ENCODE measurements at regions not wholly inside any gene's neighbourhood (a gene's known extent, or its start where the extent isn't known, plus 50 kb on each side); places are given as distances from the start of the nearest gene placed in this dataset.

DNA sequence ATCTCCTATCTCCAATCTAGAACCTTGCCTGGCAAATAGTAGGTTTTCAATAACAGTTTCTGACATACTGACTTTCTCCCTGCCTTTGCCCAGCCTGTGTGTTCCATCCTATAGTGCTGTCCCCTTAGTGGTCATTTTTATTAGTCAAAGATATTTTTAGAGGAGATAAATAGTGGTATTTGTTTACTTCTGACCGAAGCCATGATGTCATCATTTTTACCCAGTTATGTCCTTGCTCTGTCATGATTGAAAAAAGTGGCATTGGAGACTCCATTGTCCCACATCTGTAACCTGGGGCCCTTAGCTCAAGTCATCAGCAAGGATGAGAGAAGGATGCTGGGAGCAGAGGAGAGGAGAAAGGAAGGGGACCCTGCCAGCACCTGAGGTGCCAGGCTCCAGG lies 80.6 kb upstream of the ATP2B2 start:
- no peak for DNase-seq

DNA sequence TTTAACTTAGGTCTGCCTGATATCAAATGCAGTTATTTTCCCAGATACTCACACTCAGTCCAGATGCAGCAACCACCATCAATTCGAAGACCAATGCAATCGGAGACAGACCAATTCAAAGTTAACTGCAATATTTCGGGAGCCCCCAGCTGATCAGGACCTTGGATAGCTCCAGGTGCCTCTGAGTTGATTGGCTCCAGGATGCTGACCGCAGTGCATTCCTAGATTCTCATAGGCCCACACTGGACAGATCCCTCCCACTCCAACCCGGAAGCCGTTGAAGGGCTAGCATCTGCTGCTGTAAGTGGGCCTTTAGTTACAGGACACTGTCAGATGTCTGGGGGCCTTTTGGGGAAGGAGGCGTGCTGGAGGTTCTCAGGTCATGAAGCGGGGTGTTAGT lies 89.5 kb upstream of the ATP2B2 start:
- no peak for DNase-seq

DNA sequence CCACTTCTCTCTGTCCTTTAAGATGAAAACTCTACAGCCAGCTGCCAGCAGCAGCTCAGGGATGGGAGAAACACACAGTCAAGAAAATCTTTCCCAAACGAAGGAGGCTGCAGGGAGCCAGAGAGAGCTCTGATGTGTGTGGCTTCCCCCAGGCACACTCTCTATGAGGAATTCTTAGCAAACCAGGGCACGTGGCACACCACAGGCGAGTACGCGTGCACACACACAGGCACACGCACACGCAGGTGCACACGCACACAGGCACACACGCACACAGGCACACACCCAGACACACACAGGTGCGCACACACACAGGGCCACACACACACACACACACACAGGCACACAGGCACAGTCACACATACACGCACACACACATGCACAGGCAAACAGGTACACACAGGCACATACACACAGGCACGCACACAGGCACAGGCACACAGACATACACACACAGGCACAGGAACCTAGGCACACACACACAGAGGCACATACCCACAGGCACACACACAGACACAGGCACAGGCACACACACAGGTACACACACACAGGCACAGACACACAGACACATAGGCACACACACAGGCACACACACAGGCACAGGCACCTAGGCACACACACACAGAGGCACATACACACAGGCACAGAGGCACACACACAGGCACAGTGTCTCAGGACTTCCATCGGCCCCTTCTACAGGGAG lies 91.5 kb upstream of the ATP2B2 start:
- no peak for DNase-seq

DNA sequence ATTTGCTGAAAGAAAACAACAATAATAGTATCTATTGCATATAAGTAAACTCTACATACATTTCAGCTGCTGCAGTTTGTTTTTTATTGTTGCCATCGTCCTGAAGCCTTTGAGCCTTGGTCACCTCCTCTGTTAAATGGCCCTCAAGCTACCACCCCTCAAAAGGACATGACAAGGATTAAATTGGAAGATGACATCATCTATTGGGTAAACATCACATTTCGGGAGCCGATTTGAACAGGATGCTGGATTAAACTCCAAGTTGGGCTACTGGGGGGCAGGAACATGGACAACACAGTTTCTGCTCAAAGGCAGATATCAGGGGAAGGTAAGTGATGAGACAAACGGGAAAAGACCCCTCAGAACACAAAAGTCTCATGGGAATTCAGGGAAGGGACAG lies 92.3 kb upstream of the ATP2B2 start:
- no peak for DNase-seq

DNA sequence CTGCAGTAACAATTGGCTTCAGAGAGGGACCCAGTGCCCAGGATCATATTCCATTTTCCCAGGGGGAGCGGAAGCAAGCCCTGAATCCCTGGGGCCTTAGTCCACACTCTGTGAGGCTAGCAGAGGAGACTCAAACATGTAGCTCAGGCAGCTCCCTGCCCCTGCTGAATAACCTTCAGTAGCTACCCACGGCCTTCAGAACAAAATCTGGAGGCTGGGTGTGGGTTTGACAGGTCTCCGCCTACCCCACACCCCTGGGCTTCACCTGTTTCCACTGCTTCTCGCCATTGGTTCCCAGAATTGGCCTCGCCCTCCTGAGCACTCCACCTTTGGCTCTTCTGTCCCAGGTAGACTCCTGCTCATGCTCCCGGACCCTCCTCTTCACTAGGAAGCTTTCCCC lies 93.6 kb upstream of the ATP2B2 start:
- no peak for DNase-seq

DNA sequence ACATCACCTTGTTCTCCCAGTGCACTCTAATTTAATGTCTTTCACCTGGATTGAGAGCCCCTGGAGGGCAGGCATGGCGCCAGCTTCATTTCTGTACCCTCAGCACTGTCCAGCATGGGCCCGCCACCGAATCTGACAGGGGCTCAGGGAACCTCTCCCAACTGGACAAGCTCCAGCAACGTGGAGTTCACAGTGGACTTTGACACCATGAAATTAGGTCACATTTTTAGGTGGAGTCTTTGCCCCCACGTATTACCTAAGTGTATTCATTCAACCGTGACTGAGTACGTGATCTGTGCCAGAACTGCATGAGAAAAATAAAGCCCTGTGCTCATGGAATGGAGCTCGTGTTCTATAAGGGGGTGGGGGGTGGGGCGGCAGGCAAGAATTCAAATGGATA lies 94.1 kb upstream of the ATP2B2 start:
- DNase-seq: no peak

DNA sequence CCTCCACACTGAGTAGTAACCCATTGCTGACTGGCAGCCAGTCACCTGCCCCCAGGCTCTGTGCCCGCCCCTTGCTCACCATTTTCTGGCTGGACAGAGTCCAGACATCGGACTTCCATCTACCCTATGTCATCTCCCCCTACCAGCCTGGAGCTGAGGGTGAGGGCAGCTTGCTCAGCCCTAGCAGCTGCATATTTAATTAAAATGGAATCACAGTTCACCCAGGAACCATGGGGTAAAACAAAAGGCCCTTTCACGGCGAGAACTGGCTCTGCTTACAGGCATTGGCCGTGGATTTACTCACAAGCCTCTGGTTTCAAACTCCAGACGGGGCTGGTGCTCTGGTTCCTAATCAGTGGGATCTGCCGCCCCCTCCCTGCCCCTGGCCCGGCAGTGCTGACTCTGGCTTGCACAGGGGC lies 94.9 kb upstream of the ATP2B2 start:
- no peak for DNase-seq

DNA sequence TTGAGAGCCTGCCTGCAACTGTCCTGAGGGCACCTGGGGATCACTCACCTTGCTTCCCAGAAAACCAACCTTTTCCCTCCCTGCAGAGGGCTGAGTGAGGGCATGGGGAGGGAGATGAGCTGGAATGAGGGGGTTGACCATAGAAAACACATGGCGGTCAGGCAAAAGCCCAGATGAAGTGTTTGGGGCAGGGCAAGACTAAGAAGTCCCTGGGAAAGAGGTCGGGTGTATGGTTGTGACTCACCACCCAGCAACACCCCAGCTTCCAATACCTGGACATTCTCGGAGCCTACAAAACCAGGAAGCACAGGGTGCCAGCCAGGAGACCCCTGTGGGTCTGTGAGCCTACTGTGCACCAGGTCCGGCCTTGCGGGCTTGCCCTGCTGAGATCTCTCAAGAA lies 95.3 kb upstream of the ATP2B2 start:
- DNase-seq: no peak

DNA sequence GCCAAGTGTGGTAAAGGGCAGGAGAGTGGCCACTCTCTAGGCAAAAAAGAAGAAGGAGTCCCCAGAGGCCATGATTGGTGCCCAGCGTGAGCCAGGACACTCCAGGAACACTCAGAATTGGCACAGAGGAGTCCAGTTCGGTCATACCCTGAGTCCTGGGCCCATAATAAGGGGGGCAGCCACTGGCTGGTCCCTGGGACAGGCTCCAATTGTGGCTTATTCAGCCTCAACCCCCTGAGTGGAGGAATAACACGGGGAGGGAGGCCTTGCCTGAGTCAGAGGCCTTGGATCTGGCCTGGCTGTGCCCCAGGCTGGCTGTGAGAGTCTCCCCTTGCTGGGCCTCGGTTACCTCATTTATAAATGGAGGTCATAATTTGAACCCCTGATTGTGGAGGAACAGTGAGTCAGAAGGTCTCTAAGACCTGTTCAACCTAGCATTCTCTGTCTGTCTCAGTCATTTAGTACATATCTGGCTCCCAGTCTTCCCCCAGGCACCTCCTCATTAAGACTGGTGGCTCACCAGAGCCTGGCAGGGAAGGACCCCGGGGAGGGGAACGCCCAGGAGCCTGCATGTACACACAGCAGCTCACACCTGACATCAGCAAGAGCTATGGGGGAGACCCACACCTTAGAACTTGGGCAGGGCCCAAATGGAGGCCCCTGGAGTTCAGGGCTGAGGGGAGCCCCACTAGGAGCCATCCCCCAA lies 95.9 kb upstream of the ATP2B2 start:
- DNase-seq: no peak

DNA sequence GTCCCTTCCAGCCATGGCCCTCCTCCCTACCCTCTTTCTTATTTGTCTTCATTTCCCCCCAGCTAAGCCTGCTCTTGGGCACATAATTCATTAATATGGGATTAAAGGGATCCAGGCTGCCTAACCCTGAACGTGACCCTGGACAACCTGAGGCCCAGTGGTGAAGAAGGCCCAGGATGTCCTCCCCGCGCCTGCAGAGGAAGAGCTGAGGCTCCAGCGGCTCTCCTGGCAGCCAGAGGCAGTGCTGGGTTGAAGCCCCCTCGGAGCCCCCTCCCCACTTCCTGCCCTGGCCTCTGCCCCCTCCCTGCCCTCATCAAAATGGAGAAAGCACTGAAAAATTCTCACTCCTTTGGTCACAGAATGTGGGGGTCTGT lies 96.5 kb upstream of the ATP2B2 start:
- no peak for DNase-seq

DNA sequence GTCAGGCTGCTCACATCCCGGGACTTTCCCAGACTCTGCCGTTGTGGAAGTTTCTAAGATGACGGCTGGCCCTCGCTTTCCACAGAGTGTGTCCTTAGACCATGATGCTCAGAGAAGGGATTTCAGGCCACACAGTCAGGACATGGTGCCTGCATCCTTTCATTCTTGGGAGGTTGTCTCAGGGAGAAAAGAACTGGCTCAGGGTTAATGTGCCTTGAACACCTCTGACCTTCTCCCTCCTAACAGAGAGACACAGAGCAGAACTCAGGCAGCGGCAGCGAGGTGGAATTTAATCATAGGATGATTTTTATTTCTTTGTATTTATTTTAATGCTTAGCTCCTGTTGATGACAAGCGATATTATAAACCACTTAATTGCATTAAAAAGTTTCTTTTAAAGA lies 96.9 kb upstream of the ATP2B2 start:
- DNase-seq: no peak

DNA sequence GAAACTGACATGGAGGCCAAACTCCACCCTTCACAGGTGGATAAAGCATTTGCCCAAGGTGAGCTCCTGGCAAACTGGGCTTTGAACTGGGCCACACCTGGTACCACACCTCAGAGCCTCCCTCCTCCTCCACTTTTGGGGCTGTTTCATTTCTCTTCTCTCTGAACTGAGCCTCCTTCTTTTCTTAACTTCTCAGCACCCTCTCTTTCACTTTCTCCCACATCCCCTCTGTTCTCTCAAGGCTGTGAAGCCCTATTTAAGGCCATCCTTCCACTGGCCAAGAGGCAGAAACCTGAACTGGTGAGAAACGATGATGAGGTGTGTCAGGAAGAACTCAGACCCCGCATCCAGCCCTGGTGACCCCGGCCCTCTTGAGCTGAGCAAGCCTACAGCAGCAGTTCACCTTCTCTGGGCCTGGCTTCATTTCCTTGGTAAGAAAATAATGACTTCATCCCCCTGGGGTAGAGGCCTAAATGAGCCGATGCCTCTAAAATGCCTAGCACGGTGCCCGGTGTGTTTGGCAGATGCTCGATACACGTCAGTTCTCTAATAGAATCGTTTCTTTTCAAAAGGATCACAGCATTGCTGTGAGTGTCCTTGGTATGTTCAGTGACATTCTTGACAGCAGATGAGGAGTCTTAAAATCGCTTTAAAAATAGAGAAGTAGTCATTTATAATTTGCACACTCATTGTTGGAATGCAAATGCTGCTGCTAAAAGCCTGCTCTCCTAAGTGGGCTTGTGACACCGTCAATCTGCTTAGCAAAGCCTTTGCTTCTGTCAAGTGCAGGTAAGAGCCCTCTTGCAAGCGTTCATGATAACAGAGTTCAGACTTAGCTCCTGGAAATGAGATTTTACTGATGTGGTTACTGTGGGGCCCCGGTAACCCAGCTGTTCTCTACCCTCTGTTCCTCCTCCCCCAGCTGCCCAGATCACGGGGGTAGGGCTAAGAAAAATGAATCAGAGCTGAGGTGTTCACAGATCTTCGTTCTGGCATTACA lies 97.7 kb upstream of the ATP2B2 start:
- DNase-seq: no peak

DNA sequence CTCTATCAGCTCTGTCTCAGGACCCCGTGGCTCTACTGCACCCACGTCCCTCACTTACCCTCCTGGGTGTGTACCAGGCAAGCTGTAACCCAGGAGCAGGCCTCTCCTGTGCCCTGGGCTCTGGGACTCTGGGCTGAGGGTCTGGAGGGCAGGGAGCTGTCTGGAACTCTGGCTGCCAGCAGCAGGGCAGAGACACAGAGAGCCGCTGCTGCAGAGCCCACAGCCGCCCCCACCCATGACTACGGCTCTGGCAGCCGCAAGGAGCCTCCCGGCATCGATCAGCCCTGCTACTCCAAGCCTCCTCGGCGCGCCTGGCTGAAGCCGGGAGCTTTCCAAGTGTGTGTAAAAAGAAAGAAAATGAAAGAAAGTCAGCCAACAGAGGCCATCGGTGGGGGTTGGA lies 103.7 kb upstream of the ATP2B2 start:
- DNase-seq: no peak

DNA sequence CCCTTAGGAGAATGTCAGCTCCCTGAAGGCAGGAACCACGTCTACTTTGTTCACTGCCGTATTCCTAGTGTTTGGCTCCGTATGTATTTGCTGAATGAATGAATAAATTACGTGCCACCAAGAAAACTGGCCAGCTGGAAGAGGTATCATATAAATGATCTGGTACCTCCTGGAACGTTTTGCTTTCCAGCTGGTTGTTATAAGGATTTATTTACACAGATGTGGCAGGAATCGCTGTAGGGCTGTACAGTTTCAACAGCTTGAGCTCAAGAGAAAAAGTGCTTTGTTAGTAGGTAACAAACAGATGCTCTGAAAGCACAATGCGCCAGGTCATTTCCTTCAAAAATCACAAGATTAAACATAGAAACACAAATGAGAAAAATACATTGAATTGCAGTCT lies 108.8 kb upstream of the ATP2B2 start:
- no peak for DNase-seq

DNA sequence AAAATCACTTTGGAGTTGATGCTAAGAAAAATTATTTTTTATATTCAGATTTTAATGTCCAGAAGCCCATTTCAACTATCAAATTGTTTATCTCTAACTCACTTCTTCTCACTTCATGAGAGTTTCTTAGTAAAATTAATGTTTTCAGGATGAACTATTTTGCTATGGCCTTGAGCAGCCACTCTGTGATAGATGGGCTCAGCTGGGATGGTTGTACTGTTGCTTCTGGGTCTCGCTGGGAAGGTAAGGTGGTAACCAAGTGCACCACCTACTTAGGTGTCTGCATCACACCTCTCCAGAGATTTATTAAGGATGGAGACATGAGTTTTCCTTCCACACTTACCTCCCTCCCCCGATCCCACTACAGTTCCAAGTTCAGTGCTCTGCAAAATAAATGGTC lies 110.3 kb upstream of the ATP2B2 start:
- DNase-seq: no peak

DNA sequence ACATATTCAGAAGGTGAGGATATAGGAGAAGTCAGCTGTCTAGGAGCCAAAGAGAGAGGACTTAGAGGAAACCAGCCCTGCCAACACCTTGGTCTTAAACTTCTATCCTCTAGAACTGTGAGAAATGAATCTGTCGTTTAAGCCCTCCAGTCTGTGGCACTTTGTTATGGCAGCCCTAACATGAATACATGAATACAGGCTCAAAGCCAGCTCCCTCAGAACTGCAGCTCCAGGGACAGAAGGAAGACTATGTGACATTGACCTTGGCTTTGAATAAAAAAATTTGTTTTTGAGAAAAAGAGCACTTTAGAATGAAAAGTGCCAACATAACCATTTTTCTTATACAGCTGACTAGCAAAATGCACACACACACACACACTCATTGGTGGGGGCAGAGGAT lies 110.9 kb upstream of the ATP2B2 start:
- DNase-seq: no peak

DNA sequence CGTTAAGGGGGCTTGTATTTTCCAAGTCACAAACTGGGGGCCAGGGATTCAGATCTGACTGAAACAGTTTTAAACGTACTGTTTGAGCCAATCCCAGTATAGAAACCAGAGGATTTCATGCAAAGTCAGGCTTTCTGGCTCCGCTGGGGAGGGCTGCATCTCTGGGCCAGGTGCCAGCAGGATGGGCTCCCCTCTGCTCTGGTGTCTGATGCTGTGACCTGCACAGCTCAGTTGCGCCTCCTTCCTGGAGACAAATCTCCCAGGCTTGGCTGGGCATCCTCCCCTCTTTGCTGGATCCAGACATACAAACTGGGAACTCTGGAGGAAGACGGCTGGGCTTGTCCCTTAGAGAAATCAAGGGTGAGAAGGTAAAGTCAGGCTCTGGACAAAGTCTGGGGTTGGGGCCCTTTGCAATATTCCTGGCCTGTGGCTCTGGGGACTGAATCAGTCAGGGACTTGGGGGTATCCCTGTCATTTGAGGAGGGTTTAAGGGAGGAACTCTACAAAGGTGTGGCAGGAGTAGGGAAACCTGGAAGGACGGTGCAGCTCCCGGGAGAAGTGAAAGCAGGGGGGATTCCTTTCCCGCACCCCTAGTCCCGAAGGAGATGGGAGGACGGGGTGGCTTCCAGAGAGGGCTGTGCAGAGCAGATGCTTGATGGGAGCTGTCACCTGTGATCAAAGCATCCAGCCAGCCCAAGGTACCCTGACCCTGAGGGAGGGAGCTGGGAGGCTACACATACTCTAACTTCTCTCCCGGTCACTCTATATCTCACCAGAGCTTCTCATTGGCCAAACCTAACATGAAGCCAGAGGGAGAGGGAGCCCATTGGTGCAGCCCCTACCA lies 114.8 kb upstream of the ATP2B2 start:
- DNase-seq: no peak

DNA sequence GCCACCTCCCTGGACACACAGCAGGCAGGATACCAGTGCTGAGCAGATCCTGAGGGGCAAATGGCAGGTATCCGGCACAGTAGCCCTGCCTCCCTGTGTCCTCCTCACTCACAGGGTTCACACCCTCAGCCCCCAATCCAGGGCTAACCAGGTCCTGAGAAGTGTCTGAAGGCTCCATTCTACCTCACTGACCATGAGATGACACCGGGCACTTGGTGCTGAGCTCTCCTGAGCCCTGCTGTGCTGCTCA lies 115.4 kb upstream of the ATP2B2 start:
- DNase-seq: no peak

DNA sequence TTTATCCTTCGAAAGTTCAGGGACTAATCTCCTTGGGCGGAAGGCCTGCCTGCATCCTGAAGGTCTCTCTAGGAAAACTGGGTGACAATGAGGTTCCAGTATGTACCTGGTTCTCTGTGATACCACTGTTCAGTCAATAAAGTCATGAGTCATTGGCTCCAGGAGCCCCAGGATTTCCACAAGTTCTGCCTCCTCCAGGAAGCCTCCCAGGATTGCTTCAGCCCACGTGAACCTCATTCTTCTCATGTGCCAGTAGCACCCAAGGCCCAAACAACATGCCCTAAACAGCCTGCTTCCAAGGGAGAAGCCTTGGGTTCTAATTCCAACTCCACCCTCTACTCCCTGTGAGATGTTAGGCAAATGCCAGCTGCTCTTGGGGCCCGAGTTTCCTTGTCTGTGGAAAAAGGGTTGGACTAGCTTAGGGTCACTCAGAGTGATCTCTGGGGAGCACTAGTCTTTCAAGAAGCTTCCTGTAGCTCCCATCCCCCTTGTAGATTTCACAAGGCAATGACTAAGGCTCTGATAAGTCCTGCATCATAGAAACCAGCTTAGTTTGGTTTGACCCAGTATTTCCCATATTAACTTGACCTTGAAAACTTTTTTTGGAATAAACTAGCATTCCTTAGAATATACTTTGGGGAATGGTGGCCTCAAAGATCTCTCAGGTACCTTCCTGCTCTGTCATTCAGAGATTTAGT lies 118.3 kb upstream of the ATP2B2 start:
- no peak for DNase-seq

DNA sequence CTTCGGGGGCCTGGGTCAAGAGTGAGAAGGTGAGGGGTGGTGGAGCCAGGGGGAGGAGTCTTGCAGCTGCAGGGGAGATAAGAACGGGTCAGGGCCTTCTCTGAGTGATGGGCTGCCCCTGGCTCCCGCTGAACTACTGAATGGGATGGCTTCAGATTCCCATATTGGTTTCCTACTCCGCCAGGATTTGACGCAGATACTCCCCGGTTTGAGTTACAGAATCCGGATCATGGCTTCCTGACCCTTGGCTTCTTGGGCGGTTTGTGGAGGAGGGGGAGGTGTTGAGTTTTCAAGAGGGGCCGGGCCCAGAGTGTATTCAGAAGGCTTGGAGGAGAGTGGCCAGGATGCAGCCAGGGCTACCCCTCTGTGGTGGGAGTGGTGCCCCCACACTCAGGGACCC lies 119.9 kb upstream of the ATP2B2 start:
- DNase-seq: no peak

DNA sequence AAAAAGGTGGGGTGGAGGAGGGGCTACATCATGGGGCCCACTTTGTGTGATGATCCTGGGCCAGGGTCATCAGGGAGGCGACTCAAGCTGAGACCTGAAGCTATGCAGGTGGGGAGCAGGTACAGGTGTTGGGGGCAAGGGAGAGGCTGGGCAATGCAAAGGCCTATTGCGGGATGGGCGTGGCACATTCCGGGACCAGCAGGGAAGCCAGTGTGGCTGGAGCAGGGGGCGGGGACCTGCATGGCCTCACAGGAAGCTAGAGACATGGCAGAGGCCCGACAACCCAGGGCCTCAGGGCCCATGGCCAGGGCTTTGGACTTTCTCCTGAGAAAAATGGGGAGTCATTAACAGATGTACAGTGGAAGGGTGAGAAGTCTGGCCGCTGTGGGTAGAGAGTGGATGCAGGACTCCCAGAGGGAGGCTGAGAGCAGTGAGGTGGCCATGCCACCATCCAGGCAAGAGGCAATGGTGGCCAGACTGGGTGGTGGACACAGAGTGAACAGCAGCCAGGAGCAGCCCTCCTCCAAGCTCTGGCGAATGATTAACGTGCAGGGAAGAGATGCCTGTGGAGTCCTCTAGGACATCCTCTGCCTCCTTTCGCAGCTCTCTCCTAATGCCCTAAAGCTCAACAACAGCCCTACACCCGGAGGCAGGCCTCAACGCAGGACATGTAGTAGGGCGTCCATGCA lies 122.6 kb upstream of the ATP2B2 start:
- DNase-seq: no peak
